Glutamatergic neuron (in vitro differentiated cells): ENCODE measurements at regions not wholly inside any gene's neighbourhood (a gene's known extent, or its start where the extent isn't known, plus 50 kb on each side); places are given as distances from the start of the nearest gene placed in this dataset.

Experiments used
- DNase-seq: peaks from one replicate; pipeline ENCODE4 v3.0.0; 2022
- H3K27ac Mint-ChIP-seq: one replicate; pipeline ENCODE4 v1.8.0; 2020; ENCODE audit warnings: mild to moderate bottlenecking, mixed read lengths, inconsistent platforms; ENCODE audit not compliant: unreplicated experiment
- H3K27me3 Mint-ChIP-seq: one replicate; pipeline ENCODE4 v1.8.0; 2020; ENCODE audit warnings: mild to moderate bottlenecking, moderate library complexity, mixed read lengths, inconsistent platforms; ENCODE audit not compliant: unreplicated experiment
- H3K36me3 Mint-ChIP-seq: one replicate; pipeline ENCODE4 v1.8.0; 2020; ENCODE audit warnings: mild to moderate bottlenecking, mixed read lengths, inconsistent platforms; ENCODE audit not compliant: unreplicated experiment
- H3K4me1 Mint-ChIP-seq: one replicate; pipeline ENCODE4 v1.8.0; 2020; ENCODE audit warnings: mild to moderate bottlenecking, low read depth, mixed read lengths, inconsistent platforms; ENCODE audit not compliant: unreplicated experiment
- H3K4me3 Mint-ChIP-seq: one replicate; pipeline ENCODE4 v1.8.0; 2020; ENCODE audit warnings: mild to moderate bottlenecking, mixed read lengths, inconsistent platforms; ENCODE audit not compliant: unreplicated experiment
- H3K9me3 Mint-ChIP-seq: one replicate; pipeline ENCODE4 v1.8.0; 2020; ENCODE audit warnings: mild to moderate bottlenecking, moderate library complexity, mixed read lengths, inconsistent platforms; ENCODE audit not compliant: unreplicated experiment
- TF ChIP-seq, protein P1 (sequence below): fragments of 200-600 bp; sonication (generic); IDR thresholded peaks from one replicate; pipeline ENCODE4 v1.5.0; 2021; ENCODE audit not compliant: partially characterized antibody, unreplicated experiment

DNA sequence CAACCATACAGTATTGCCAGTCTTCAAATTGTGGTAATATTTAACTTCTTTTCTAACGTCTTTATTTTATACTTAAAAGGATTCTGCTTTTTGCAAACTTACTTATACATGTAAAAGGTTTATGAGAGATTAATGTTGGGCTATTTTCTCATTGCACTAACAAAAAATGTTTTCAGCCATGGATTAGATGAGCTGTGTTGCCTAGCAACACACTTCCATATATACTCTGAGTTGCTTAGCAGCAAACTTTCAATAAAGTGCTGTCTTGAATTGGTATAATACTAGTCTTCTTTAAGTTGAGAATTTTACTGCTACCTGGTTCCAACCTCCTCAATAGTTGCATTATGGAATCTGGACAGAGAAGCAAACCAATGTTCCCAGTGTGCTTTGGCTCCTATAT is 777.4 kb upstream of the PCDH9 start:
- H3K27ac Mint-ChIP-seq = no peak overlapping the region
- no peaks in the 10 kb centered on the region for H3K4me1 Mint-ChIP-seq
- no peak overlapping the region for H3K4me3 Mint-ChIP-seq
- no peak for DNase-seq
- no peaks in the 10 kb centered on the region for H3K36me3 Mint-ChIP-seq
- no peaks in the 10 kb centered on the region for H3K9me3 Mint-ChIP-seq
- no peaks in the 10 kb centered on the region for H3K27me3 Mint-ChIP-seq
- TF ChIP-seq, protein P1, sequence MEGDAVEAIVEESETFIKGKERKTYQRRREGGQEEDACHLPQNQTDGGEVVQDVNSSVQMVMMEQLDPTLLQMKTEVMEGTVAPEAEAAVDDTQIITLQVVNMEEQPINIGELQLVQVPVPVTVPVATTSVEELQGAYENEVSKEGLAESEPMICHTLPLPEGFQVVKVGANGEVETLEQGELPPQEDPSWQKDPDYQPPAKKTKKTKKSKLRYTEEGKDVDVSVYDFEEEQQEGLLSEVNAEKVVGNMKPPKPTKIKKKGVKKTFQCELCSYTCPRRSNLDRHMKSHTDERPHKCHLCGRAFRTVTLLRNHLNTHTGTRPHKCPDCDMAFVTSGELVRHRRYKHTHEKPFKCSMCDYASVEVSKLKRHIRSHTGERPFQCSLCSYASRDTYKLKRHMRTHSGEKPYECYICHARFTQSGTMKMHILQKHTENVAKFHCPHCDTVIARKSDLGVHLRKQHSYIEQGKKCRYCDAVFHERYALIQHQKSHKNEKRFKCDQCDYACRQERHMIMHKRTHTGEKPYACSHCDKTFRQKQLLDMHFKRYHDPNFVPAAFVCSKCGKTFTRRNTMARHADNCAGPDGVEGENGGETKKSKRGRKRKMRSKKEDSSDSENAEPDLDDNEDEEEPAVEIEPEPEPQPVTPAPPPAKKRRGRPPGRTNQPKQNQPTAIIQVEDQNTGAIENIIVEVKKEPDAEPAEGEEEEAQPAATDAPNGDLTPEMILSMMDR = no peak

DNA sequence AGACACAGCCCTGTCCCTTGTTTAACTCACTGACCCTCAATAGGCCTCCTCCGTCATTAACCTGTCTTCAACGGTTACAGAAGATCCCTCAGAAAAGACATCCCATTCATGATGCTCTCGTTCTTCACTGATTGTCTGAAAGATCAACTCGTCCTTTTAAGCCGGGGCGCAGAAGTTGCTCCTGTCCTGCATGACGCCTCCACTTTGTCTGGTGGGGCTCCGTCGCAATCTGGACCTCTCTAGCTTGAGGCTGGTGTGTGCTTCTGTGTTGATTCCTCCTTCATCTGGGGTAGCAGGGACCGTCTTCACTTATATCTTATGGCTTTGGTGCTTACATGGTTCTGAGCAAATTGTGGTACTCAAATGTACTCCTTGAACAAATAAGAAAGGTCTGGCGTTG is 766.0 kb upstream of the PCDH9 start:
- DNase-seq = no peak
- Mint-ChIP-seq H3K27ac (no peak overlapping the region), H3K36me3 (no peaks in the 10 kb centered on the region)

DNA sequence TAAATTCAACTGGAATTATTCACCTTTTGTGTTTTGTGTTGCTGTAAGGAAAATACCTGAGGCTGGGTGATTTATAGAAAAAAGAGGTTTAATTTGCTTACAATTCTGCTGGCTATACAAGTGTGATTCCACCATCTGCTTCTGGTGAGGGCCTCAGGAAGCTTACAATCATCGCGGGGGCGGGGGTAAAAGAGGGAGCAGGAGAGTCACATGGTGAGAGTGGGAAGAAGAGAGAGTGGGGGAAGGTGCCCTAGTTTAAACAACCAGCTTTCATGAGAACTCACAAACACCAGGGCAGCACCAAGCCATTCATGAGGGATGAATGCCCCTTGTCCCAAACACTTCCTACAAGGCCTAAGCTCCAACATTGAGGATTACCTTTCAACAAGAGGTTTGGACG is 760.7 kb upstream of the PCDH9 start:
- Mint-ChIP-seq H3K9me3 (no peaks in the 10 kb centered on the region), H3K27me3 (no peaks in the 10 kb centered on the region), H3K4me1 (no peaks in the 10 kb centered on the region), H3K27ac (no peak overlapping the region), H3K4me3 (no peak overlapping the region), H3K36me3 (no peaks in the 10 kb centered on the region)
- TF ChIP-seq, protein P1 = no peak
- DNase-seq = no peak

More for the DNA sequence above, 766.0 kb upstream of the PCDH9 start:
- H3K4me1 Mint-ChIP-seq = no peaks in the 10 kb centered on the region
- TF ChIP-seq, protein P1 = no peak
- no peaks in the 10 kb centered on the region for H3K27me3 Mint-ChIP-seq
- H3K9me3 Mint-ChIP-seq = no peaks in the 10 kb centered on the region
- H3K4me3 Mint-ChIP-seq = no peak overlapping the region

DNA sequence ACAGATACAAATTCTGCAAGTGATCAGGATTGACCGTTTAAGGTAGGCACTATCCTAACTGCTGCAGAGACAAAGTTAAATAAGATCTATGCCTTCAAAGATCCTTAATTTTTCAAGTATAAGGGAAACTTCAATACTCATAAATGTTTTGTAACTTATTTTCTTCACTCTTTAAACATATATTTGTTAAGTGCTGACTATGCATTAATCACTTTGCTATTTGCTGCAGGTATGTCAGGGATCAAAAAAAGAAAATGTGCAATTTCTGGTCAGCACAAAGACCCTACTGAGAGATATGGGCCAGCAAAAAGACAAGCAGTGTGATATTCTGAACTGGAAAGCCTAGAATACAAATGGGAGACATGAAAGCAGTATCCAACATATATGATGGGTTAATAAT is 756.1 kb upstream of the PCDH9 start:
- Mint-ChIP-seq H3K27me3 (no peaks in the 10 kb centered on the region), H3K36me3 (no peaks in the 10 kb centered on the region), H3K4me1 (no peaks in the 10 kb centered on the region), H3K9me3 (no peaks in the 10 kb centered on the region), H3K4me3 (no peak overlapping the region), H3K27ac (no peak overlapping the region)
- TF ChIP-seq, protein P1 = no peak
- no peak for DNase-seq

DNA sequence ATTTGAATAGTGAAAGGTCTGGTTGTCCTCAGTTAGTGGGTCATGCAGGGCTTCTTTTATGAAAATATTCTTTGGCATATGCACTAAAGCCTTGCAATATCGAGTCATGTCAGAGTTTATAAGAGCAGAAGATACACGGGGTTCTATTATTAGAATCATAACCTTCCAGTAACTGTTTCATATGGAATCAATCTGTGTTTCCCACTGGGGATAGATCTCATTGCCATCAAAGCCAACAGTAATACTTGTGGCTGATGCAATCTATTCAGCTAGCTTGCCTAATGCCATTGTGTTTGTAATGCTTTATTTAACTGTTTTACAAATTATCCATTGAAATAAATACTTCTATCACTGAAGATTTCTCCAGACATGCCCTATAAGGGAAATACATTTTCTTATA is 746.9 kb upstream of the PCDH9 start:
- no peaks in the 10 kb centered on the region for H3K4me1 Mint-ChIP-seq
- peaks cover 2% of the 10 kb centered on the region for H3K27me3 Mint-ChIP-seq
- no peak overlapping the region for H3K4me3 Mint-ChIP-seq
- no peaks in the 10 kb centered on the region for H3K36me3 Mint-ChIP-seq
- no peak for DNase-seq
- no peaks in the 10 kb centered on the region for H3K9me3 Mint-ChIP-seq
- H3K27ac Mint-ChIP-seq = no peak overlapping the region
- TF ChIP-seq, protein P1 = no peak
